HG03342 (cell line): ENCODE measurements at regions not wholly inside any gene's neighbourhood (a gene's known extent, or its start where the extent isn't known, plus 50 kb on each side); places are given as distances from the start of the nearest gene placed in this dataset.

ENCODE experiments used
- ATAC-seq: cut with Tn5 transposase; IDR thresholded peaks from one replicate; pipeline ENCODE4 v1.9.1; 2021; ENCODE audit warnings: mild to moderate bottlenecking, moderate library complexity; ENCODE audit not compliant: unreplicated experiment

DNA sequence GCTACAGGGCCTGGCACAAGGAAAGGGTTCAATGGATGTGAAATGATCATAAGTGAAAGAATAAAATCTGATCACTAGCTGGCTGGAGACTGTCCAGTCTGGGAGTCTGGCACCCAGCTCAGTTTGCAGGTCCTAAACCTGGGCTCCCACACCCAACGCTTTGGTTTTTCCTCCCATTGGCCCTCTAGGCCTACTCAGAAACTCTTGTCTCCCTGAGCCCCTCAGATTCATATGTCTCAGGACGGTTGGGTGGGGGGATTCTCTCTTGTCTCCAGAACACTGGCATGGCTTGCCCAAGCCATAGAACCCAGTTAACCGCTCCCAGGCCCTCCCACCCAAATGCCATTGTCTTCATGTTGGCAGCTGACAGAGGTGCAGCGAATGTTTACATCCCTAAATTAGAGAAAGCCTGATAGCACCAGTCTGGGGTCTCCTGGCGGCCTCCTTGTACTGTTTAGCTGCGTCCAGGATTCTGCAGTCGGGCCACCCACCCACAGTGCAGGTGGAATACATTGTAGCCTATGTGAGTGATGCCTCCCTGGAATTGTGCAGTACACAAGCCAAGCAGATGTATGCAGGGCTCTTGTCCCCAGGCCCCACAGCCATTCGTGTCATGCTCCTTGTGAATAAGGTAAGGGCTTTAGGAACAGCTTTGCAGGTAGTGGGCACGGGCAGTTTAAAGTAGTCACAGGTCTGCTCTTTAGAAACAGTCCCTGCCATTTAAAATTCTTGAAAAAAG lies 266.3 kb downstream of the XXYLT1 start:
- ATAC-seq, result no peak

DNA sequence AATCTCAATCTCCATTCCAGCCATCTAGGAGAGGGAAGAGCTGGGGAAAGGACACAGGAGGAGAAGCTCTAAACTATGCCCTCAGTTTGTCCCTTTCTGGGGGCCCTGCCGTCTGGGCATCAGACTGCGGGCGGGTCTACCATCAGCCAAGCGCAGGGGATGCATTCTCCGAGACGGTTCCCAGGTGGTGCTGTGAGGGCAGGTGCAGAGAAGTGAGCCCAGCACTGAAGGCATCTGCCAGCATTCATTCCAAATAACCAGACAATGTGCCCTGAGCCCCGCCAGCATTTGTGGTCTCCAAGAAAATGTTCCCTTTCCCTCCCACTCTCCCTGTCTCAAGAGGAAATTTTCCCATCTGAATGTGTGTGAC lies 265.7 kb downstream of the XXYLT1 start:
- ATAC-seq, result no peak

DNA sequence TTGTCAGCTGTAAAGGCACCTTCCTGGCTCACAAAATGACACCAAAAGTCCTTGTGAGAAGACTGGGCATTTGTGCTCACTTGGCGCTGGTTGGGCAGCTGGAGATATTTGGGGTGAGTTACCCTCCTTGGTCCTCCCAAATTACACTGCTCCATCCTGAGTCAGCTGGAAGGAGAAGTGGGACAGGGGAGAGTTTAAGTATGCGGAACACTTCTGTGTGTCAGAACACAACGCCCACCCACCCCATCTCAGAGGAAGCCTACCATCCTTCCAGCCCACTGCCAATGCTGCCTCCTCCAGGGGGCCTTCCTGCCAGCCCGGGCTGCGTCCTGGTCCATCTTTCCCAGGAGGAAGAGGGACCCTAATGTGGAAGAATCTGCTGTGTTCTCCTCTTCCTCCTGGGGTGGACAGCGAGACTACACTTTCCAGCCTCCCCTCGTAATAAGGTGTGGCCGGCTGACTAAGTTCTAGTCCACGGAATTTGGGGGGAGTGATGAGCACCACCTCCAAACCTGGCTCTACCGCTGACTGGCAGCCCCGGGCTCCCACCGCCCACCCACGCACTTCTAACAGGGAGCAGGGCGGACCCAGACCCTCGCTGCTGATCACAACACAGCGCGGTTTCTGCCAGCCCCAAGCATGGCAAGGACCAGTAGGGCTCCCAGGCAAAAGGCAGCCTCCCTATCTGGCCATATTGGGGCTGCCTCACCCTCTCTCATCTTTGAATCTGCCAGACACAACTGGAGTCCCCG lies 265.0 kb downstream of the XXYLT1 start:
- no peak for ATAC-seq

DNA sequence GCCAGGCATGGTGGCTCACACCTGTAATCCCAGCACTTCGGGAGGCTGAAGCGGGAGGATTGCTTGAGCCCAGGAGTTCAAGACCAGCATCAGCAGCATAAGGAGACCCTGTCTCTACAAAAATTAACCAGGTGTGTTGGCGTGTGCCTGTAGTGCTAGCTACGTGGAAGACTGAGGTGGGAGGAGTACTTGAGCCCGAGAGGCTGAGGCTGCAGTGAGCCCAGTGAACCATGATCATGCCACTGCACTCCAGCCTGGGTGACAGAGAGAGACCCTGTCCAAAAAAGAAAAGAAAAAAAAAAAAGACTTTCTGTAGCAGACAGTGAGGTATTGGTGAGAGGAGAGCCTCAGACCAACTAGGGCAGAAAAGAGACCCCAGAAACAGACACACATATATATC lies 263.8 kb downstream of the XXYLT1 start:
- no peak for ATAC-seq

DNA sequence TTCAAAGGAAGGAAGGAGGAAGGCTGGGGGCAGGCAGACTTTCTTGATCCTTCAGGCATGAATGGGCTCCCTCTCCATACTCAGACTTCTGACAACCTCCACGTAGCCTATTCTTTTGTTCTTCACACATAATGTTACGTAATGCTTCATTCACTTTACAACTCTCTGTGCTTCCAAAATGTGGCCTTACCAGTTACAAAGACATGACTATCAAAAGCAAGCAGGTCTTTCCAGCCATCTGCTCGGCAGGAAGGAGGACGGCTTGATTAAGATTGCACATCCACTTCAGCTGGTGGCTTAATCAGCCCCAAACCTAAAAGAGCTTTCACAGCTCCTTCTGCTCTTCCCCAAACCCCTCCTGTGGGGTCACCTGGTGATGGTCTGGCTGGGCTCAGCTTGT lies 263.2 kb downstream of the XXYLT1 start:
- ATAC-seq, result no peak

DNA sequence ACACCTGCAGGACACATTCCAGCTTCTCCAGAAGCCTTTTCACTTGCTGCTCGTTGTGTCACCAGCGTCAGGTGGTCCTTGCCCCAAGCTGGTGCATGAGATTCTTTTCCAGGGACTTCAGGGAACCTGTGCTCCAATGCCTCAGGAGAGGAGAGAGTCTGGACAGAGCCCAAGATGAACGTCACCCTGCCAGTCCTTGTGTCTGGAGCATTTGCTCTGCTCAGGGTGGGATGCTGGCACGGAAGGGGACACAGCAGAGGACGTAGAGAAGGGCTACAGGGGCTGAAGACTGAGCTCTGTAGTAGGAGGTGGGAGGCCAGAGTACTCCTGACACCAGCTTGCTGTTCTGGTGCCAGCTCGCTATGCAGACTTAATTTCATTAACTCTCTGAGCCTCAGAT lies 262.1 kb downstream of the XXYLT1 start:
- ATAC-seq, result no peak

DNA sequence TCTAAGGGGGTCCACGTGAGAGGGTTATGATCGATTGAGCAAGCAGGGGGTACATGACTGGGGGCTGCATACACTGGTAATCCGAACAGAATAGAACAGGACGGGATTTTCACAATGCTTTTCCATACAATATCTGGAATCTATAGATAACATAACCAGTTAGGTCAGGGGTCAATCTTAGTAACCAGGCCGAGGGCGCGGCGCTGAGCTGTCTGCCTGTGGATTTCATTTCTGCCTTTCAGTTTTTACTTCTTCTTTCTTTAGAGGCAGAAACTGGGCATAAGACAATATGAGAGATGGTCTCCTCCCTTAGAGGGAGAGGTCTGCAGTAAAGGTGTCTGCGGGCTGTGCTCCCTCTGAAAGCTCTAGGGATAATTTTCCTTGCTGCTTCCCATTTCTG lies 261.3 kb downstream of the XXYLT1 start:
- no peak for ATAC-seq

DNA sequence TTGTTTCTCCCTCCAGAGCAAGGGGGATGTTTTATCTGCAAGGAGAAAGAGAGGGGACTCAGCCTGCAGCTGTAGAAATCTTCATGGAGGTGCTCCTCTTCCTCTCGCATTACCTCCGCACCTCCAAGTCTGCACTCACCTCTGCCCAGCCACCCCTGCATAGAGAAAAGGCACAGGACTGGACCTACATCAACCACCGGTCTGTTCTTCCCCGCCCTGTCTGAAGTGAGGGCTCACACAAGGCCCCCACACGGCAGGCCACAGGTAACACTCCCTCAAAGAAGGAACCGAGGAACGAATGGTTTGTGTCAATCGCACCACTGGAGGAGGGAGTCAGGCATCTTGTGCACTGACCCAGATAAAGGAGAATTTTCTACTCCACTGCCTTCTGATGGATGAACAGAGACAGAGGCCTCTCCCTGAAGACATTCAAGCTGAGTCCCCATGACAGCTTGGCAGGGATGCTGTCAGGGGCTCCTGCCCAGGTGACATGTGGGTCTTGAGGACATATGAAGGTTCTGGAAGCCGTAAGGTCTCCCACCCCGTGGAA lies 260.3 kb downstream of the XXYLT1 start:
- ATAC-seq, result no peak

DNA sequence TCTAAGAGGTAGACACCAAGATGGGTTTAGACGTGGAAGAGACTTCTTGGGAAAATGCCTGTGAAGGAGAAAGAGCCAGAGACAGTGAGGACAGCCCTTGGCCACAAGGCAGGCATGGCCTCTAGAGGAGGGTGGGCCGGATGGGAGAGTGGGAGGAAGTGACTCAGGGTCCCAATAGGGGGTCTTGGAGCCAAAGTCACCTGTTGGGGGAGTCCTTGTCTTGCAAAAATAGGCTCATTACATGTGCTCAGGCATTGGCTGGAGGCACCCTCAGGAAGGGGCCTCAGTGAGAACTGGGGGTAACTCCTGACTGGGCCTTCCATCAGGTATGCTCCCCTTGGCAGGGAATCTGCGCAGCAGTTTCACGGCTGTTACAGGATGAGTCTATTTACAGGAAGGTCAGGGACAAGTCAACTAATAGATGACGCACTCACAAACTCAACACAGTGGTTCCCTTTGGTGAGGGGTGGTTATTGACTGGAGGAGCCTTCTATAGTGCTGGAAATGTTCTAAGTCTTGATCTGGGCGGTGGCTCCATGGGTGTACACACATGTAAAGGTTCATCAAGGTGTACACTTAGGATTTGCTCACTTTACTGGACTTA lies 259.6 kb downstream of the XXYLT1 start:
- ATAC-seq, result no peak

DNA sequence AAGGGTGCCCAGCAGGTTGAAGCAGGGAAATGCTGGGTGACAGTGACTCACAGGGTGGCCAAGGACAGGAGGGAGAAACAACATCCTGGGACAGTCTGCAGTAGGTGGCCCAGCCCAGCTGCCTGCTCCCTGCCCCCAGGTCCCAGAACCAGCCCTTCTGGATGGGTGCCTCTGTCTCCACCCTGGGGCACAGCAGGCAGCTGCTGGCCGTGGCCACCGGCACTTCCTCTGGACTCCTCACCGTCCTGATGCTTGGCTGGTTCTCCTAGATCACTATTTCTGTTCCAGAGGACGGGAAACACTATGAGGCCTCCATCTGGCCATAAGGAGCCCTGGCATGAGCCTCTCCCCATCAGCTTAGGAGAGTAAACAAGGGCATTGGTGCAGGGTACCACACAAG lies 258.9 kb downstream of the XXYLT1 start:
- no peak for ATAC-seq

DNA sequence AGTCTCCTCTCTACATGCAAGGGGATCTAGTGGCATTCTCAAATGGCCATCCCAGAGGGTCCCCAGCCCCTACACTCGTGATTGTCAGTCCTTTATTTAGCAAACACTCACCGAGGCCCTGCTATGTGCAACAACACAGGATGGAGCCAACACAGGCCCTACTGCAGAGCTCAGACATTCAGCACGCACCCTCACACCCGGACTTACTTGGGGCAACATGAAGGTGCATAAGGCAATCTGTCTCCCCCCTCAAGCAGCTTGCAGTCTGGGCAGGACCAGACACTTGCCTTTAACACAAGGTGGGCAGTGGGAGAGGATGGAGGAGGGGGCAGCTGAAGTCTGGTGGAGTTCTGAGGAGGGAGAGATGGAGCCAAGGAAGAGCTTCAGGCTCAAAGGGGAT lies 258.4 kb downstream of the XXYLT1 start:
- ATAC-seq, result no peak

DNA sequence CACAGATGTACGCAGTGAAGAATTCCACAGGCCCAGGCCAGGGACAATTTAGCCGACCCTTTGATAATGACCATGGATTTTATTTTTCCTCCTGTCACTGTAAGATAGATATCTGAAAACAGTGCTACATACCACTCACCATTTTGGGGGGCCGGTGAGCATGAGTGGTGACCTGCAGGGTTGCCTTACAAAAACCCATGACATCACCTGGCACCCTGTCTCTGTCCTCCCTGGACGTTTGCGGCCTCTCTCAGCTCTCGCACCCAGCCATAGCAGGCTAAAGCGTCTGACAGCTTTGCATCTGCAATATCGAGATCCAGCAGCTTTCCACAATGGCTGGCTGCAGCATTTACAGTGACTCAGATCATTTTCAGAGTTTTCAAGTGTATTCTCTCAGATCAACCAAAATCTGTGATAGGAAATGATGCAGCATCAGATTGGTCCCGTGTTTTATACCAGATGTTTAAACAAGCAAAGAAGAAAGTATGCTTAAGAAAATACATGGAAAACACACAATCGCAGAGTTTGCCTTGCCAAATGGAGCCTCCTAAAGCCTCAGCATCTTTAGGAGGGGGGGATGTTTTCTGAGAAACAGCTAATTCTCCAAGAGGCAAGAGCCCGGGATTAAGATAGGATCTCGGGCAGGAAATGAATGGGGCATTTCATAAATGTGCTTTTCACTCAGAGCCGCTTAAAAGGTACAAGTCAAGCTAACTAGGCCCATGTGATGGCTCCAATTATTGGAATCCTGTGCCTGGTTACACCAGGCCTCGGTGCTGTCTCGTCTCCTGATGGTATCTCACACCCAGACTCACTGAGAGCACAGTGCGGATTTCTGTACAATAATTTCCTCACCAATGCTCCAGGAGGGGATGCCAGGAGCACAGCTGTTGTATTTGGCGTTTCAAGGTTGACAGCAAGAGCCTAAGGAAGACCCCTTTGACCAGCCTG lies 257.3 kb downstream of the XXYLT1 start:
- ATAC-seq, result no peak

DNA sequence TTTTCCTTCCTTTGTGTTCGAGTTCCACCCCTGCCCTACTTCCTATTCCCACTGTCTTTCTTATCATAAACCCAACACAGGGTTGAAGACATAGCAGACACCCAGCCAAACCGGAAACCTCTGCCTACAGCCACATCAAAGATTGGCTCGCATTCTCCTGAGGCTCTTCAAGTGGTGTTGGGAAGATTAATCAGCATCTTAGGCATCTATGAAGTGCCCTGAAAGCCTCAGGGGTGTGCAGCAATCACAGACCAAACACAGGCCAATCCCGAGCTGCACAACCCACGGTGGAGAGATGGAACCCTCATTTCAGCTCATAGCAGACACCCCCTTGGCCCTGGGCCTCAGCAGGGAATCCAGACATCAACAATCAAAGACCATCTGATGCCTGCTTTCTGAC lies 255.9 kb downstream of the XXYLT1 start:
- ATAC-seq, result no peak

DNA sequence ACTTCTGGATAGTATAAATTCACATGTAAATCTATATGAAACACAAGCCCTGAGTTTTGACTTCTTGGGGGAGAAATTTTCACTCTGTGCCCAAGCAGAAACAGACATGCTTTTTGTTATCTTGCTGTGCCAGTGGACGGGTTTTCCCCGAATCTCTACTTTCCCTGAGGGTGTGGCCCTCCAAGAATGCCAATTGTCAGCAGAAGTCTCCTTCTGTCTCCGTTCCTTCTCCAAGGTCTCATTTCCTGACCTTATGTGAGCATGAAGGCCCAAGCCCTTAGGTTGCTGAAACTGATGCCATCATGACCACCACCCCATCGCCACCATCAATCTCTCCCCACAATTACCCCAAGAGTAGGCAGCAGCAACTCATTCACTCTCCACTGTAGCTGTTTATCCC lies 253.8 kb downstream of the XXYLT1 start:
- ATAC-seq, result no peak
